HepG2 (cell line): ENCODE measurements at regions not wholly inside any gene's neighbourhood (a gene's known extent, or its start where the extent isn't known, plus 50 kb on each side); places are given as distances from the start of the nearest gene placed in this dataset.

Source experiments
- ATAC-seq: fragments of 200-7000 bp; cut with Tn5 transposase; 3 replicates; pipeline ENCODE4 v1.9.1; 2020; ENCODE audit warnings: mild to moderate bottlenecking, moderate library complexity
- BruUV-seq: library from RNA; stranded (reverse); fragments of 400-500 nt; replicated peaks from 2 replicates; lab custom pipeline; 2021; lab: Mats Ljungman, UMichigan
- CTCF ChIA-PET: fragments of 300-600 bp; formaldehyde crosslinking; extraction: SDS; loops from one replicate; lab custom pipeline; 2021; ENCODE audit warnings: low total read pairs, inconsistent platforms, low intra/inter-chr PET ratio; lab: Yijun Ruan, JAX
- POLR2A ChIA-PET: fragments of 350-600 bp; sonication (Branson Sonifier 250); formaldehyde crosslinking; loops from one replicate; lab custom pipeline; 2020; ENCODE audit warnings: antibody characterized with exemption, inconsistent platforms; lab: Yijun Ruan, JAX
- DNase-seq: peaks from one replicate; pipeline ENCODE4 v3.0.0-alpha.2; 2015; ENCODE audit warnings: low spot score
- FAIRE-seq: peaks from 3 replicates; lab custom pipeline; 2011; peaks lifted over from hg19 to GRCh38; lab: Jason Lieb, UNC
- H2AFZ ChIP-seq: one replicate; pipeline ENCODE4 v1.6.1; 2011; ENCODE audit warnings: low read length, inconsistent platforms
- H3K27ac ChIP-seq: fragments of 300-600 bp; 3 replicates; pipeline ENCODE4 v1.8.0; 2011; ENCODE audit warnings: mixed run types, mild to moderate bottlenecking, mixed read lengths, low read length, inconsistent platforms; ENCODE audit not compliant: insufficient read depth; ENCODE audit errors: extremely low read length
- H3K27me3 ChIP-seq, 2 experiments: fragments of 200-600 bp in 1 of 2; 2 replicates in 1 of 2; 3 replicates in 1 of 2; pipeline versions ENCODE4 v1.6.0 to v1.8.0; 2011; ENCODE audit warnings: low read length in 2 of 2, mild to moderate bottlenecking in 2 of 2, moderate library complexity in 2 of 2, inconsistent platforms in 1 of 2; ENCODE audit not compliant: insufficient read depth in 2 of 2, control insufficient read depth in 1 of 2
- H3K36me3 ChIP-seq, 2 experiments: fragments of 200-600 bp in 1 of 2; replicated peaks in 1 of 2; 2 replicates in 1 of 2; 3 replicates in 1 of 2; pipeline versions ENCODE4 v1.5.1 to v1.8.0; 2011; ENCODE audit warnings: low read length in 2 of 2, inconsistent platforms in 1 of 2; ENCODE audit not compliant: insufficient read depth in 2 of 2, control insufficient read depth in 1 of 2
- H3K4me1 ChIP-seq: 2 replicates; pipeline ENCODE4 v1.5.1; 2012; ENCODE audit warnings: low read length, inconsistent platforms; ENCODE audit not compliant: insufficient read depth
- H3K4me2 ChIP-seq: 2 replicates; pipeline ENCODE4 v1.6.0; 2011; ENCODE audit warnings: low read depth, low read length, inconsistent platforms
- H3K4me3 ChIP-seq, 3 experiments: fragments of 200-600 bp in 1 of 3; sonication (generic), shearing (Covaris generic) in 1 of 3; replicated peaks in 1 of 3; 2 replicates each; pipeline ENCODE4 v1.5.1; 2011 to 2016; ENCODE audit warnings: low read length in 3 of 3, inconsistent platforms in 2 of 3, low read depth in 2 of 3, mild to moderate bottlenecking in 2 of 3, control low read depth in 1 of 3, mixed read lengths in 1 of 3; ENCODE audit not compliant: insufficient read depth in 1 of 3
- H3K79me2 ChIP-seq: one replicate; pipeline ENCODE4 v1.6.1; 2011; ENCODE audit warnings: low read length, inconsistent platforms; ENCODE audit not compliant: insufficient read depth
- H3K9ac ChIP-seq: 2 replicates; pipeline ENCODE4 v1.6.0; 2011; ENCODE audit warnings: mild to moderate bottlenecking, low read depth, low read length, inconsistent platforms; ENCODE audit not compliant: insufficient read depth
- H3K9me3 ChIP-seq: 2 replicates; pipeline ENCODE4 v1.5.1; 2012; ENCODE audit warnings: mild to moderate bottlenecking, low read length
- H4K20me1 ChIP-seq: 2 replicates; pipeline ENCODE4 v1.6.0; 2011; ENCODE audit warnings: inconsistent platforms, mild to moderate bottlenecking, low read length, moderate library complexity; ENCODE audit not compliant: insufficient read depth
- CBX2 ChIP-seq, 2 experiments: fragments of 200-600 bp in 1 of 2; sonication (generic); formaldehyde crosslinking in 1 of 2; IDR thresholded peaks; 2 replicates each; pipeline versions ENCODE4 v1.7.0 to v1.8.1; 2018 to 2022; ENCODE audit warnings: low read depth in 2 of 2, low read length in 1 of 2, mild to moderate bottlenecking in 1 of 2, missing genetic modification reagents in 1 of 2
- DMTF1 ChIP-seq: sonication (generic); formaldehyde crosslinking; IDR thresholded peaks from 2 replicates; pipeline ENCODE4 v1.4.0; 2020; ENCODE audit warnings: mild to moderate bottlenecking, missing genetic modification reagents
- FUBP1 ChIP-seq: sonication (generic); formaldehyde crosslinking; IDR thresholded peaks from 2 replicates; pipeline ENCODE4 v1.5.1; 2020; ENCODE audit warnings: missing genetic modification reagents, mild to moderate bottlenecking, borderline replicate concordance
- HNRNPH1 ChIP-seq: fragments of 200-400 bp; formaldehyde crosslinking; optimal IDR thresholded peaks from 2 replicates; pipeline ENCODE3; 2017; ENCODE audit warnings: mild to moderate bottlenecking, low read depth, low read length
- KLF15 ChIP-seq: sonication (generic); formaldehyde crosslinking; IDR thresholded peaks from 2 replicates; pipeline ENCODE4 v1.8.1; 2023; ENCODE audit warnings: borderline replicate concordance, mild to moderate bottlenecking, inconsistent platforms, missing genetic modification reagents, mixed read lengths
- MXI1 ChIP-seq: IDR thresholded peaks from 3 replicates; pipeline ENCODE4 v1.6.1; 2012; ENCODE audit warnings: low read depth, low read length, inconsistent platforms, borderline replicate concordance
- NKX3-1 ChIP-seq: sonication (generic); formaldehyde crosslinking; IDR thresholded peaks from 2 replicates; pipeline ENCODE4 v1.5.0; 2020; ENCODE audit warnings: missing genetic modification reagents
- NPAS2 ChIP-seq: sonication (generic); formaldehyde crosslinking; IDR thresholded peaks from 2 replicates; pipeline ENCODE4 v1.8.0; 2022; ENCODE audit warnings: mild to moderate bottlenecking, missing genetic modification reagents, borderline replicate concordance
- NR2F1 ChIP-seq, 2 experiments: fragments of 450-650 bp in 1 of 2; formaldehyde crosslinking in 1 of 2; IDR thresholded peaks; 2 replicates each; pipeline versions ENCODE4 v1.5.0 to v1.6.1; 2016 to 2020; ENCODE audit warnings: mild to moderate bottlenecking in 1 of 2, missing compliant biosample characterization in 1 of 2, missing genetic modification reagents in 1 of 2, moderate library complexity in 1 of 2
- RARA ChIP-seq: IDR thresholded peaks from 2 replicates; pipeline ENCODE4 v1.6.1; 2016; ENCODE audit warnings: missing genetic modification reagents, missing compliant biosample characterization
- SALL2 ChIP-seq: sonication (generic); formaldehyde crosslinking; IDR thresholded peaks from 2 replicates; pipeline ENCODE4 v1.8.1; 2023; ENCODE audit warnings: mild to moderate bottlenecking, missing genetic modification reagents, inconsistent platforms
- SIN3B ChIP-seq: fragments of 150-350 bp; IDR thresholded peaks from 2 replicates; pipeline ENCODE4 v1.6.1; 2014; ENCODE audit warnings: low read length
- XBP1 ChIP-seq: sonication (generic); formaldehyde crosslinking; IDR thresholded peaks from 2 replicates; pipeline ENCODE4 v1.5.0; 2020; ENCODE audit warnings: missing genetic modification reagents
- ZNF383 ChIP-seq: sonication (generic); formaldehyde crosslinking; IDR thresholded peaks from 2 replicates; pipeline ENCODE4 v1.4.0; 2020; ENCODE audit warnings: missing genetic modification reagents, mild to moderate bottlenecking, borderline replicate concordance
- ZNF589 ChIP-seq: sonication (generic); formaldehyde crosslinking; conservative IDR thresholded peaks from 2 replicates; pipeline ENCODE4 v1.8.0; 2022; ENCODE audit warnings: mild to moderate bottlenecking, moderate library complexity, missing genetic modification reagents
- ZNF614 ChIP-seq: IDR thresholded peaks from 2 replicates; pipeline ENCODE4 v1.6.1; 2018; ENCODE audit warnings: missing biosample characterization, missing genetic modification reagents, inconsistent platforms, borderline replicate concordance
- WGBS: methylation state at CpG from one replicate; pipeline ENCODE4 v1.1.6; 2017; ENCODE audit warnings: low lambda C conversion rate; 5-methylcytosine and 5-hydroxymethylcytosine counted together
- in situ Hi-C: cut with HindIII; loops from 2 replicates; pipeline ENCODE4 v1.10.0; 2017; ENCODE audit warnings: low pct_unique_long_range_greater_than_20kb; ENCODE audit not compliant: extremely low pct_ligation_motif_present
- intact Hi-C: fragments of 100-400 bp; cut with micrococcal nuclease; formaldehyde crosslinking; loops from one replicate; pipeline ENCODE4 v1.10.0; 2022; ENCODE audit not compliant: unreplicated experiment

DNA sequence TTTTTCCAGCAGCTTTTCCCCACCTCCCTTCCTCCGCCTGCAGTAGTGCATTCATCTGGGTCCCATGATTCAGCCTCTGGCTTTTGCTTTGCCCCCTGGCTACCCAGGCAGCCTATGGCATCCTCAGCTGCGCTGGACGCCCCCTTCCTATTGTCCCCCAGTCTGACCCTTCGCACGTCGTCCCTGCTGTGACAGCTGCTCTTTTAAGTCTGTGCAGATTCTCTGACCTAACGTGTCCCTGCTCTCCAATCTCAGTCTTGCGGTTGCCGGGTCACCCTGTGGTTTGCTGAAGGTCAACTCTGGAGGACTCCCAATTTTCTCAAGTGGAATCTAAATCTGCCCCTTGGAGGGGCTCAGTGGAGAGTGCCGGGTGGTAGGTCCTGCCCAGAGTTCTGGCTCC lies 294.3 kb downstream of the CDC5L start:
- Histone ChIP-seq H3K9me3 (no peaks in the 10 kb centered on the region), H4K20me1 (no peaks in the 10 kb centered on the region), H3K9ac (no peak overlapping the region), H3K4me2 (no peak overlapping the region), H3K27me3 (peaks cover 3 to 26% of the 10 kb centered on the region in 2 experiments; a peak in 4 of 5 replicates), H3K4me3 (no peak overlapping the region), H3K36me3 (no peaks in the 10 kb centered on the region), H2AFZ (no peak overlapping the region), H3K79me2 (no peaks in the 10 kb centered on the region), H3K27ac (no peak overlapping the region)
- POLR2A ChIA-PET = no interaction called here
- WGBS = 12% methylated on average over 10 of the region's 10 CpGs
- CTCF ChIA-PET = no interaction called here
- in situ Hi-C loops = no loop called here
- intact Hi-C loops = no loop called here
- TF ChIP-seq KLF15 (CRISPR knock-in tag) (no peak), NR2F1 (CRISPR knock-in tag; IDR thresholded peaks at IDR 0.05) (no peak), CBX2 (IDR thresholded peaks at IDR 0.05; ENCODE audit: low read depth, low read length) (no peak), CBX2 (CRISPR knock-in tag; IDR thresholded peaks at IDR 0.05; ENCODE audit: low read depth) (no peak), SALL2 (CRISPR knock-in tag) (no peak)
- TF ChIP-seq, all 625 proteins: peak for 0
- DNase-seq (no peak), ATAC-seq (peak; percentile 40; the same call in 1 of the 3 replicates), FAIRE-seq (no peak)
- no TSS peak for BruUV-seq
- H3K4me1 ChIP-seq = no peaks in the 10 kb centered on the region

- Histone ChIP-seq H4K20me1 (no peaks in the 10 kb centered on the region), H3K9ac (no peak overlapping the region), H3K79me2 (no peaks in the 10 kb centered on the region), H3K4me3 (no peak overlapping the region), H2AFZ (no peak overlapping the region), H3K9me3 (no peaks in the 10 kb centered on the region), H3K27ac (no peak overlapping the region), H3K36me3 (no peaks in the 10 kb centered on the region), H3K4me2 (no peak overlapping the region), H3K27me3 (peaks cover 3 to 25% of the 10 kb centered on the region in 2 experiments; a peak in 4 of 5 replicates), H3K4me1 (no peaks in the 10 kb centered on the region)
- POLR2A ChIA-PET = no interaction called here
- 26% methylated on average over 6 of the region's 6 CpGs for WGBS
- in situ Hi-C loops (no loop called here), intact Hi-C loops (no loop called here)
- no TSS peak for BruUV-seq
- ATAC-seq = no peak
- FAIRE-seq = no peak
- CTCF ChIA-PET = no interaction called here
- DNase-seq = no peak
- TF ChIP-seq HNRNPH1 (no peak), FUBP1 (no peak), DMTF1 (no peak), RARA (CRISPR knock-in tag) (no peak), ZNF614 (CRISPR knock-in tag) (no peak), ZNF589 (CRISPR knock-in tag) (no peak), NKX3-1 (no peak), XBP1 (CRISPR knock-in tag) (no peak), SIN3B (no peak), ZNF383 (CRISPR knock-in tag) (no peak), MXI1 (no peak), NPAS2 (no peak)
These were observed 294.8 kb downstream of the CDC5L start for GRCh38 chr6:44682280-44682679.
